ENCODE measurements at regions not wholly inside any gene's neighbourhood (a gene's known extent, or its start where the extent isn't known, plus 50 kb on each side); places are given as distances from the start of the nearest gene placed in this dataset.

DNA sequence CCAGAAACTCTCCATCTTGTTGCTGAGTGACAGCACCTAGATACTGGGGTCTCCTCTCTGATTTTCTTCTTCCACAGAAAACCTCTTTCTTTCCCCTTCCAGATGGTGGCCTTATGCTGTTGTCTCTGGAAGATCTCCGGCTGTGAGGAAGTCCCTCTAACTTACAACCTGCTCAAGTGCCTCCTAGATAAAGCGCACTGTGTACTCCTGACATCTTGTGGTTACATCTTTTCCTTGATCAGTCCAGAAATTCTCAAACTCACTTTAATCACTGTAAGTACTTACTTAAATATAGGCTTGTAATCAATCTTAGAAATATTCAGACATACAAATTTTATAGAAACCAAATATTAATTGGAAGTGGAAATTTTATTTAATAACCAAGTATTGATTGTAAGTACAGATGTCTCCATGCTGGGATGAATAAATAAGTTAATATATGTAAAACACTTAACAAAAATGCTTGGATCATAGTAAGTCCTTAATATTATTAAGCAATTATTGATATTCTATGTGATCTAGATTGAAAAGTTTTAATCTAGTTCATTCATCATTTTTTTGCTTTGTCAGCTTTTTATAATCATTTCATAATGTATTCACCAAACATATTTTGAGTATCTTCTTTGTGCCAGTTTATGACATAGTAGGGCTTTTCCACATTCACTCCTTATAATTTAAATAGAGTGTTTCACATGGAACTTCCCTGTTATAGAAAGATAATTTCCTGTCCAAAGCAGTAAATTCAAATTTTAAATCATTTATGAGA lies 1381.4 kb upstream of the CDH6 start:
- TF ChIP-seq, protein P1, sequence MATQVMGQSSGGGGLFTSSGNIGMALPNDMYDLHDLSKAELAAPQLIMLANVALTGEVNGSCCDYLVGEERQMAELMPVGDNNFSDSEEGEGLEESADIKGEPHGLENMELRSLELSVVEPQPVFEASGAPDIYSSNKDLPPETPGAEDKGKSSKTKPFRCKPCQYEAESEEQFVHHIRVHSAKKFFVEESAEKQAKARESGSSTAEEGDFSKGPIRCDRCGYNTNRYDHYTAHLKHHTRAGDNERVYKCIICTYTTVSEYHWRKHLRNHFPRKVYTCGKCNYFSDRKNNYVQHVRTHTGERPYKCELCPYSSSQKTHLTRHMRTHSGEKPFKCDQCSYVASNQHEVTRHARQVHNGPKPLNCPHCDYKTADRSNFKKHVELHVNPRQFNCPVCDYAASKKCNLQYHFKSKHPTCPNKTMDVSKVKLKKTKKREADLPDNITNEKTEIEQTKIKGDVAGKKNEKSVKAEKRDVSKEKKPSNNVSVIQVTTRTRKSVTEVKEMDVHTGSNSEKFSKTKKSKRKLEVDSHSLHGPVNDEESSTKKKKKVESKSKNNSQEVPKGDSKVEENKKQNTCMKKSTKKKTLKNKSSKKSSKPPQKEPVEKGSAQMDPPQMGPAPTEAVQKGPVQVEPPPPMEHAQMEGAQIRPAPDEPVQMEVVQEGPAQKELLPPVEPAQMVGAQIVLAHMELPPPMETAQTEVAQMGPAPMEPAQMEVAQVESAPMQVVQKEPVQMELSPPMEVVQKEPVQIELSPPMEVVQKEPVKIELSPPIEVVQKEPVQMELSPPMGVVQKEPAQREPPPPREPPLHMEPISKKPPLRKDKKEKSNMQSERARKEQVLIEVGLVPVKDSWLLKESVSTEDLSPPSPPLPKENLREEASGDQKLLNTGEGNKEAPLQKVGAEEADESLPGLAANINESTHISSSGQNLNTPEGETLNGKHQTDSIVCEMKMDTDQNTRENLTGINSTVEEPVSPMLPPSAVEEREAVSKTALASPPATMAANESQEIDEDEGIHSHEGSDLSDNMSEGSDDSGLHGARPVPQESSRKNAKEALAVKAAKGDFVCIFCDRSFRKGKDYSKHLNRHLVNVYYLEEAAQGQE (IDR thresholded peaks at IDR 0.05; ENCODE audit: low read depth), result no peak
- TF ChIP-seq, protein P2, sequence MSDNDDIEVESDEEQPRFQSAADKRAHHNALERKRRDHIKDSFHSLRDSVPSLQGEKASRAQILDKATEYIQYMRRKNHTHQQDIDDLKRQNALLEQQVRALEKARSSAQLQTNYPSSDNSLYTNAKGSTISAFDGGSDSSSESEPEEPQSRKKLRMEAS (IDR thresholded peaks at IDR 0.05), result no peak
- TF ChIP-seq YY1 (IDR thresholded peaks at IDR 0.05; ENCODE audit: low read depth), result no peak

Data from Ishikawa (cell line).